AG08396 (cell line): ENCODE measurements at regions not wholly inside any gene's neighbourhood (a gene's known extent, or its start where the extent isn't known, plus 50 kb on each side); places are given as distances from the start of the nearest gene placed in this dataset.

Experiments used
- DNase-seq: peaks from one replicate; pipeline ENCODE4 v3.0.0; 2012; ENCODE audit warnings: low spot score, mixed read lengths

- DNase-seq, result no peak
These were observed 166.1 kb downstream of the ADAMTS15 start for GRCh38 chr11:130614591-130614990.

DNA sequence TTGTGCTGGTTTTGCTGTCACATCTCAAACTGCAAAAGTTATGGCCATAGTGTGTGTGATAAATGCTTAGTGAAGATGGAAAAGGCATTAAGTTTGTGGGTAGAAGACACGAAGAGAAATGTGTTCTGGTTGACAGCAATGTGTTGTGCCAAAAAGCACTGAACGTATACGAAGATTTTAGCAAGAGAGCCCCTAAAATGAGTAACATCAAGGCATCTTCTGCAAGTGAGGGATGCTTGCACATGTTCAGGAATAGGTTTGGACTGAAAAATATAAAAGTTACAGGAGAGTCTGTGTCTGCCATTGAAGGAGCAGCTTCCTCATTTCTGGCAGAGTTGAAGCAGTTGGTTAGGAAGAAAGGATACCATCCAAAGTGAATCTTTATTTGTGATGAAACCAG, 167.1 kb downstream of the ADAMTS15 start:
- DNase-seq, result no peak

DNA sequence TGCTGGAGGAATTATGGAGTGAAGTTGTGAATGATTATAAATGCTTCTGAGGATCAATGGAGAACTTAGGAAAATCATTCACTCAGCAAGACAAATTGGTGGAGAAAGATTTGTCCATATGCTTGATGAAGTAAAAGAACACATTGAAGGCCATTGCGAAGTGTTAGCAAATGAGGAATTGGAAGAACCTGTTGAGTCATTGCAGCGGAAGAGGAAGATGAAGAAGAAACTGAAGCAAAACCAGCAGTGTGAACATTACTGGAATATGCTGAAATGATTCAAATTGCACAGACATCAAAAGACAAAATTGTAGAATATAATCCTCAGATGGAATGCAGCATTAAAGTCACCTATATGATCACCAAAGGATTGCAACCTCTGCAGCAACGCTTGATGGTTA, 168.1 kb downstream of the ADAMTS15 start:
- DNase-seq, result no peak

GRCh38 chr11:130617001-130617400, 168.6 kb downstream of the ADAMTS15 start:
- no peak for DNase-seq

- DNase-seq, result no peak
These were observed 172.1 kb downstream of the ADAMTS15 start for GRCh38 chr11:130620548-130620947.

DNA sequence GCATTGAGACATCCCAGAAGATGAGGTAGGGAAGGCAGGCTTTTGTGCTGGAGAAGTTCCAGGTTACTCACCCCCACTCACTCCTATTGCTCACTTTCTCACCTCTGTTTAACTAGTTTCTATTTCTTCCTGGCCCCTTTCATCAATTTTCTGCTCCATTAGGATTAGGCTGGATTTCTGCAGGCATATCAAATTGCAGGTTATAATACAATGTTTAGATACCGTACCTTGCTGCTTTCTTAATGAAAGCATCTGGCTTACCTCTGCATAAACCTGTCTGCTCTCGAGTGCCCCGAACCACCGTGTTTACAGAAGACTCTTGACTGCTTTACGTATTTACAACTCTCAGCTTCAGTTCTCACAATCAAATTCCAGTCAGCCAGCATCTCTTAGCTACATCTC, 173.7 kb downstream of the ADAMTS15 start:
- no peak for DNase-seq

- DNase-seq, result peak; percentile 52
These were observed 175.5 kb downstream of the ADAMTS15 start for GRCh38 chr11:130623670-130624668.

- DNase-seq, result no peak
These were observed 176.6 kb downstream of the ADAMTS15 start for GRCh38 chr11:130624971-130625544.

- no peak for DNase-seq
These were observed 177.3 kb downstream of the ADAMTS15 start for GRCh38 chr11:130625578-130626306.

- DNase-seq, result no peak
These were observed 180.6 kb downstream of the ADAMTS15 start for GRCh38 chr11:130629039-130629438.

GRCh38 chr11:130631119-130631518, 182.7 kb downstream of the ADAMTS15 start:
- DNase-seq, result peak; percentile 76

GRCh38 chr11:130633466-130633865, 185.0 kb downstream of the ADAMTS15 start:
- DNase-seq, result no peak

- DNase-seq, result no peak
These were observed 185.7 kb downstream of the ADAMTS15 start for GRCh38 chr11:130634186-130634585.

DNA sequence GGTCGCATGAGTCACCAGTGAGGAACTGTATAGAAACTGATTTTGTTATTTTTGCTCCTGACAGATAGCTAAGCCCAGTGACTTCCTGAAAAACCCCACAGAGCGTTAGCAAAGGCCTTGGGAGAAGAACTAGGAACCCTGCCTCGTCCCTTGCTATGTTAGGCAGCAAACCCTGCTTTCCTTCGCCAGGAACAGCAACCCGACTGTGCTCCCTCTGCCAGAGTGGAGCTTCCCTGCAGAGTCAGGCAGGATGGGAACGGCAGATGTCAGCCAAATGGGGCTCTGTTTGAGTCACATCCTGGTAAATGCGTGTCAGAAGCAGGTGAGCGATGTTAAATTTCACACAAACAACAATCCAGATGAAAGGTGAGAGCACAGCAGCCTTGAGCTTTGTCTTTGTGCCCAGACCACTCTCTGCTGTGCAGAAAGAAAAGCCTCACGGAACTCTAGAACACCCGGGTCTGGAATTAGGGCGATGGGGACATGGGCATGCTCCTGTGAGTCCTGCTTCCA, 186.6 kb downstream of the ADAMTS15 start:
- no peak for DNase-seq

- no peak for DNase-seq
These were observed 187.6 kb downstream of the ADAMTS15 start for GRCh38 chr11:130635937-130636630.

DNA sequence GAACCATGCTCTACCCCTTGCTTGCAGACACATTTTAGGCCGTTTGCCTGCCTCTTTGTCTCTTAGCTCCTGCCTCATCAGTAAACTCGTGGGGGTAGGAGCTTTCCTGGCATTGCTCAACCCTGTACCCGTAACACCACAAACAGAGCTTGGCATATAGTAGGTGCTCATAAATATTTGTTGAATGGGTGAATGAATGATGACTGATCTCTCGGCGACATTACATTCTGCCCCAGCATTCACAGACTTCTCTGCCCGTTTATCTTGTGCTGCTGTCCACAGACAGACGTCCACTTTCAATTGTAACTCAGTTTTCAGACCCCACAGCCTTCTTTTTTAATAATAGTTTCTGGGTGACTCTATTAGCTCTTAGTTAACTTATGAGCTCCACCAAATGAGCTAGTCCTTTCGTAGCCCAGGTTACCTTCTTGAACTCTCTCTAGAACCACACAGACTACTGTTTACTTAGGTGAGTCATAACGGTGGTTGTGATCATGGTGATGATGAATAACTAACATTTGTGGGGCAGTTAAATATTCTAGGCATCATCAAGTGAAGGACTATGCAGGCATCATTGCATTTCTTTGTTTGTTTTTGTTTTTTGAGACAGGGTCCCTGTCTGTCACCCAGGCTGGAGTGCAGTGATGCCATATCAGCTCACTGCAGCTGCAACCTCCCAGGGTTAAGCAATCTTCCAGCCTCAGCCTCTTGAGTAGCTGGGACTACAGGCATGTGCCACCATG, 188.4 kb downstream of the ADAMTS15 start:
- peak; percentile 53 for DNase-seq

GRCh38 chr11:130637566-130637965, 189.1 kb downstream of the ADAMTS15 start:
- DNase-seq, result no peak

GRCh38 chr11:130638033-130638432, 189.6 kb downstream of the ADAMTS15 start:
- DNase-seq, result no peak

DNA sequence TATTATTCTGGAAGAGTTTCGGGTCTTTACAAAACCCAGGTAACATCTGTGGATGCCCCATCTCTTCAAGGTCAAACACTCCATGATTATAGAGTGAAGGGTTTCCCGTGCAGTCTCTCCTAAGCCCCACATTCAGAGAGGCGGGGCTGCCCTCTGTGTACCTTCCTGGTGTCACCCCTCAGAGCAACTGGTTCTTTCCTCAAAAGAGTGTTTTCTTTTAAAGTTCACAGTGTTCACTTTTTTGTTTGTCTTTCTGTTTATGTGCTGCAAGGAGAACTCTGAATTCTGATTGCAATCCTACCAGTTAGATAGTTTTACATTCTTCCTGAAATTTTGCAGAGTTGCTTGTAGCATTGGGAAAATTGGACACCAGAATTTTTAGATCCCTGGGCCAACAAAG, 190.2 kb downstream of the ADAMTS15 start:
- no peak for DNase-seq

- no peak for DNase-seq
These were observed 190.9 kb downstream of the ADAMTS15 start for GRCh38 chr11:130639369-130639768.

DNA sequence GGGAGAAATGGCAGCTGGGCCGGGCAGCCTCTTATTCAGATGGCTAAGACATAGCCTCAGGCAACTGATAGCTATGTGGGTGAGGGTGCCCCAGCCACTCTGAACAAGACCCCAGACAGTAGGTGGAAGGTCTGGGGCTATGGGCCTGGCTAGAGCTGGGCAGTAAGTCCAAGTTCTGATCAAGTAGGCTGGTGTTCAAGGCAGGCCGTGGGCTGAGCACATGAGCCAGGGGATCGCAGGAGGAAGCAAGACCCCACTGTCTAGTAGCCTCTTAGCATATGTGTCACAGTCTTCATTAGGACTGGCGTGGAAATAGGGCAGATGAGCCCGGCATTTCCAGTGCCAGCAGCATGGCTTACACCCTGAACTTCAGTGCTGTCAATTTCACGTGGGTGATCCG, 192.1 kb downstream of the ADAMTS15 start:
- DNase-seq, result no peak
